Hematopoietic multipotent progenitor cell (in vitro differentiated cells): ENCODE measurements at regions not wholly inside any gene's neighbourhood (a gene's known extent, or its start where the extent isn't known, plus 50 kb on each side); places are given as distances from the start of the nearest gene placed in this dataset.

ENCODE experiments used
- DNase-seq, 3 donors: peaks; one replicate each; pipeline ENCODE4 v3.0.0-alpha.2; 2011 to 2015; ENCODE audit warnings: low read depth in 2 of 3, low spot score in 2 of 3

- no peak for DNase-seq
These were observed 65.0 kb upstream of the TES start for GRCh38 chr7:116145245-116145852.

- DNase-seq, result no peak
These were observed 62.2 kb upstream of the TES start for GRCh38 chr7:116148108-116148507.

GRCh38 chr7:116148626-116149025, 61.7 kb upstream of the TES start:
- DNase-seq, result no peak

GRCh38 chr7:116150588-116150987, 59.8 kb upstream of the TES start:
- DNase-seq, result no peak

- DNase-seq, result no peak
These were observed 58.1 kb upstream of the TES start for GRCh38 chr7:116152276-116152675.

- DNase-seq, result no peak
These were observed 57.3 kb upstream of the TES start for GRCh38 chr7:116153050-116153449.

GRCh38 chr7:116159711-116160110, 50.6 kb upstream of the TES start:
- peak in 1 of 3 donors; percentile 42 for DNase-seq
